HFFc6 (cell line): ENCODE measurements at regions not wholly inside any gene's neighbourhood (a gene's known extent, or its start where the extent isn't known, plus 50 kb on each side); places are given as distances from the start of the nearest gene placed in this dataset.

Source experiments
- DNase-seq: peaks from one replicate; pipeline ENCODE4 v3.0.0-alpha.2; 2018
- H3K27ac Mint-ChIP-seq: 2 replicates; pipeline ENCODE4 v1.8.0; 2020; ENCODE audit warnings: mild to moderate bottlenecking, mixed read lengths
- H3K27me3 Mint-ChIP-seq: 2 replicates; pipeline ENCODE4 v1.8.0; 2021; ENCODE audit warnings: mild to moderate bottlenecking, moderate library complexity, mixed read lengths; ENCODE audit not compliant: insufficient read depth
- H3K36me3 Mint-ChIP-seq: 2 replicates; pipeline ENCODE4 v1.8.0; 2021; ENCODE audit warnings: low read depth, mixed read lengths
- H3K4me1 Mint-ChIP-seq: 2 replicates; pipeline ENCODE4 v1.8.0; 2020; ENCODE audit warnings: low read depth, mixed read lengths
- H3K4me3 Mint-ChIP-seq: 2 replicates; pipeline ENCODE4 v1.8.0; 2020; ENCODE audit warnings: mild to moderate bottlenecking, moderate library complexity, mixed read lengths
- H3K9me3 Mint-ChIP-seq: 2 replicates; pipeline ENCODE4 v1.8.0; 2020; ENCODE audit warnings: mild to moderate bottlenecking, mixed read lengths
- CTCF ChIP-seq: fragments of 200-600 bp; sonication (generic); IDR thresholded peaks from 2 replicates; pipeline ENCODE4 v1.5.0; 2021; ENCODE audit warnings: antibody characterized with exemption, mild to moderate bottlenecking

GRCh38 chr10:57977262-57977661, 290.4 kb downstream of the IPMK start:
- TF ChIP-seq CTCF, result no peak
- Mint-ChIP-seq H3K36me3 (peaks cover 40% of the 10 kb centered on the region), H3K4me1 (peaks cover 85% of the 10 kb centered on the region), H3K4me3 (no peak overlapping the region), H3K9me3 (peaks cover 24% of the 10 kb centered on the region), H3K27me3 (peaks cover 2% of the 10 kb centered on the region; the same call in 1 of the 2 replicates), H3K27ac (peak overlapping the region; percentile 8; the same call in 1 of the 2 replicates)
- DNase-seq, result no peak

GRCh38 chr10:57973451-57973850, 294.2 kb downstream of the IPMK start:
- peak overlapping the region; percentile 86 for H3K27ac Mint-ChIP-seq
- H3K4me3 Mint-ChIP-seq, result peak overlapping the region; percentile 51
- H3K27me3 Mint-ChIP-seq, result no peaks in the 10 kb centered on the region
- H3K9me3 Mint-ChIP-seq, result peaks cover 24% of the 10 kb centered on the region
- H3K36me3 Mint-ChIP-seq, result peaks cover 32% of the 10 kb centered on the region
- TF ChIP-seq CTCF, result no peak
- DNase-seq, result peak; percentile 61
- H3K4me1 Mint-ChIP-seq, result peaks cover 88% of the 10 kb centered on the region

- no peak for TF ChIP-seq CTCF
- peaks cover 88% of the 10 kb centered on the region for H3K4me1 Mint-ChIP-seq
- no peaks in the 10 kb centered on the region for H3K27me3 Mint-ChIP-seq
- peak overlapping the region; percentile 51 for H3K4me3 Mint-ChIP-seq
- peak; percentile 57 for DNase-seq
- H3K36me3 Mint-ChIP-seq, result peaks cover 27% of the 10 kb centered on the region
- H3K9me3 Mint-ChIP-seq, result peaks cover 20% of the 10 kb centered on the region
- peak overlapping the region; percentile 86 for H3K27ac Mint-ChIP-seq
These were observed 294.9 kb downstream of the IPMK start for GRCh38 chr10:57972783-57973182.

GRCh38 chr10:57968328-57969016, 299.2 kb downstream of the IPMK start:
- Mint-ChIP-seq H3K27me3 (no peaks in the 10 kb centered on the region; the same call in 1 of the 2 replicates), H3K4me1 (peaks cover 97% of the 10 kb centered on the region), H3K4me3 (peak overlapping the region; percentile 83; the same call in 1 of the 2 replicates), H3K36me3 (peaks cover 13% of the 10 kb centered on the region; the same call in 1 of the 2 replicates), H3K27ac (peak overlapping the region; percentile 86), H3K9me3 (0 out of 2 replicates have a peak, but pooled peaks cover 7% of the 10 kb centered on the region)
- no peak for TF ChIP-seq CTCF
- DNase-seq, result no peak

GRCh38 chr10:57964351-57964750, 303.3 kb downstream of the IPMK start:
- peaks cover 13% of the 10 kb centered on the region; the same call in 1 of the 2 replicates for H3K36me3 Mint-ChIP-seq
- TF ChIP-seq CTCF, result no peak
- H3K4me3 Mint-ChIP-seq, result peak overlapping the region; percentile 70
- H3K4me1 Mint-ChIP-seq, result peaks cover 97% of the 10 kb centered on the region
- peak; percentile 97 for DNase-seq
- peak overlapping the region; percentile 97 for H3K27ac Mint-ChIP-seq
- no peaks in the 10 kb centered on the region; the same call in 1 of the 2 replicates for H3K27me3 Mint-ChIP-seq
- 0 out of 2 replicates have a peak, but pooled peaks cover 7% of the 10 kb centered on the region for H3K9me3 Mint-ChIP-seq
